ENCODE measurements at regions not wholly inside any gene's neighbourhood (a gene's known extent, or its start where the extent isn't known, plus 50 kb on each side); places are given as distances from the start of the nearest gene placed in this dataset.

DNA sequence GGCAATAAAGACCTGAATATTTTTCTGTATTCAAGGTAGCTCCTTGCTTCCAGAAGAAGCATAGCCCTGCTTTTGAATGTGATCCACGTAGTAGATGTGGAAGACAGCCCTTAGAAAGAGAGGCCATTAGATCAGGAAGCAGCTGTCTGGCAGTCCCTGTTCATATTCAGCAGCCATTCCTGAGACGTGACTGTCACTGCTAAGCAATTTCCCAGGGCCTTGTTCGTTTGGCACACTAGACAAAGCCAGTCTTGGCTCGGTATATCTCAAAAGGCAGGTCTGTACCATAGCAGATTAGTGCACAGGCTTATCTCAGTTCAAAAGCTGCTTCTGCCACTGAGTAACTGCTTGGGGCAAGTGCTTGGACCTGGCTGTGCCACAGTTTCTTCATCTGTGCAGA lies 287.8 kb upstream of the MCTP2 start:
- no peak for DNase-seq (ENCODE audit: low spot score in 2 of 2)
- intact Hi-C loops (cut with DNase I; ENCODE audit: low total_unique reads): no loop called here
- Histone ChIP-seq H3K27me3 (no peaks in the 10 kb centered on the region), H3K4me1 (no peaks in the 10 kb centered on the region), H3K4me3 (no peak overlapping the region), H3K9me3 (no peaks in the 10 kb centered on the region), H3K36me3 (no peaks in the 10 kb centered on the region), H3K27ac (no peak overlapping the region)
- no peak for TF ChIP-seq POLR2AphosphoS5 (IDR thresholded peaks at IDR 0.05)
- TF ChIP-seq POLR2A (IDR thresholded peaks at IDR 0.05): no peak
- TF ChIP-seq, protein P1, sequence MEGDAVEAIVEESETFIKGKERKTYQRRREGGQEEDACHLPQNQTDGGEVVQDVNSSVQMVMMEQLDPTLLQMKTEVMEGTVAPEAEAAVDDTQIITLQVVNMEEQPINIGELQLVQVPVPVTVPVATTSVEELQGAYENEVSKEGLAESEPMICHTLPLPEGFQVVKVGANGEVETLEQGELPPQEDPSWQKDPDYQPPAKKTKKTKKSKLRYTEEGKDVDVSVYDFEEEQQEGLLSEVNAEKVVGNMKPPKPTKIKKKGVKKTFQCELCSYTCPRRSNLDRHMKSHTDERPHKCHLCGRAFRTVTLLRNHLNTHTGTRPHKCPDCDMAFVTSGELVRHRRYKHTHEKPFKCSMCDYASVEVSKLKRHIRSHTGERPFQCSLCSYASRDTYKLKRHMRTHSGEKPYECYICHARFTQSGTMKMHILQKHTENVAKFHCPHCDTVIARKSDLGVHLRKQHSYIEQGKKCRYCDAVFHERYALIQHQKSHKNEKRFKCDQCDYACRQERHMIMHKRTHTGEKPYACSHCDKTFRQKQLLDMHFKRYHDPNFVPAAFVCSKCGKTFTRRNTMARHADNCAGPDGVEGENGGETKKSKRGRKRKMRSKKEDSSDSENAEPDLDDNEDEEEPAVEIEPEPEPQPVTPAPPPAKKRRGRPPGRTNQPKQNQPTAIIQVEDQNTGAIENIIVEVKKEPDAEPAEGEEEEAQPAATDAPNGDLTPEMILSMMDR (IDR thresholded peaks at IDR 0.05): no peak

DNA sequence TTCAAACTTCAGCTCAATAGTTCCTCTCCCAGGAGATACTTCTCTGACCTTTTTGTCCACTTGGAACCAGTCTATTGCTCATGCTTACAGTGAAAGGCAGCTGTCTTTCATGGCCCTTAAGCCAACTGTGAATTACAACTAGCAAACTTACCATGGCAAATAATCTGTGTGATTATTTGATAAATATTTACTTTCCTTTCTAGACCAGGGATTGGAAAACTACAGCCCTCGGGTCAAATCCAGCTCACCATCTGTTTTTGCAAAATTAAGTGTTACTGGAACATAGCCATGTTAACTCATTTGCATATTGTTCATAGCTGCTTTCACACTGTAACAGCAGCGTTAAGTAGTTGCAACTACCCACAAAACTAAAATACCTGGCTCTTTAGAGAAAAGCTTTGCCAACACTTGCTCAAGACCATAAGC lies 289.1 kb upstream of the MCTP2 start:
- TF ChIP-seq POLR2AphosphoS5 (IDR thresholded peaks at IDR 0.05): no peak
- TF ChIP-seq, protein P1 (IDR thresholded peaks at IDR 0.05): no peak
- no peak for TF ChIP-seq POLR2A (IDR thresholded peaks at IDR 0.05)
- no peak overlapping the region for H3K4me3 ChIP-seq
- no peaks in the 10 kb centered on the region for H3K36me3 ChIP-seq
- H3K27me3 ChIP-seq: no peaks in the 10 kb centered on the region
- intact Hi-C loops (cut with DNase I; ENCODE audit: low total_unique reads): no loop called here
- no peak overlapping the region for H3K27ac ChIP-seq
- no peaks in the 10 kb centered on the region for H3K9me3 ChIP-seq
- no peaks in the 10 kb centered on the region for H3K4me1 ChIP-seq
- no peak for DNase-seq (ENCODE audit: low spot score in 2 of 2)

DNA sequence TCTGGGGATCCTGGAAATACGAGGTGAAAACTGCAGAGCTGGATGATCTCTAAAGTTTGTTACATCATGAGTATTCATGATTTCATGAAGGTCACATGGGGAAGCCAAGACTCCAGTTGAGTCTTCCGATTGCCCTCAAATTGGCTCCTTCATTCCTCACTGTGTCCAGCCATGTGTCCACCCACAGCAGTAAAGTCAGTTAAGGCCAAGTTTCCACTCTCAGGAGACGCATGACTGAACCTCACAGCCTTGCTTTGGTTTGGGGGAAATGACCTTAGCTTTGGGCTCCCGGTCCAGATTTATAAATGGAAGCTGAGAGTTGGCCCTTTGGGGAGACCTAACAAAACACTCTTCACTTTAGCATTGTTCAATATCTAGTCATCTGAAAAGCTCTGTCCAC lies 289.7 kb upstream of the MCTP2 start:
- Histone ChIP-seq H3K36me3 (no peaks in the 10 kb centered on the region), H3K27me3 (no peaks in the 10 kb centered on the region), H3K9me3 (no peaks in the 10 kb centered on the region), H3K4me3 (no peak overlapping the region), H3K27ac (no peak overlapping the region), H3K4me1 (no peaks in the 10 kb centered on the region)
- intact Hi-C loops (cut with DNase I; ENCODE audit: low total_unique reads): no loop called here
- no peak for DNase-seq (ENCODE audit: low spot score in 2 of 2)
- TF ChIP-seq, protein P1 (IDR thresholded peaks at IDR 0.05): no peak
- TF ChIP-seq POLR2AphosphoS5 (IDR thresholded peaks at IDR 0.05) (no peak), POLR2A (IDR thresholded peaks at IDR 0.05) (no peak)

DNA sequence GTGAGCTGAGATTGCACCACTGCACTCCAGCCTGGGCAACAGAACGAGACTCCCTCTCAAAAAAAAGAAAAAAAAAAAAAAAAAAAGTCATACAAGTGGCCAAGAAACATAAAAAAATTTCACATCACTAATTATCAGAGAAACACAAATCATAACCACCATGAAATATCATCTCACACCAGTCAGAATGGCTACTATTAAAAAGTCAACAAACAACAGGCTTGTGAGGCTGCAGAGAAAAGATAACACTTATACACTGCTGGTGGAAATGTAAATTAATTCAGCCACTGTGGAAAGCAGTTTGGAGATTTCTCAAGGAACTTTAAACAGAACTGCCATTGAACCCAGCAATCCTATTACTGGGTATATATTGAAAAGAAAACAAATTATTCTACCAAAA lies 291.1 kb upstream of the MCTP2 start:
- H3K4me3 ChIP-seq: no peak overlapping the region
- no peaks in the 10 kb centered on the region for H3K27me3 ChIP-seq
- H3K27ac ChIP-seq: no peak overlapping the region
- no peak for DNase-seq (ENCODE audit: low spot score in 2 of 2)
- no peaks in the 10 kb centered on the region for H3K36me3 ChIP-seq
- intact Hi-C loops (cut with DNase I; ENCODE audit: low total_unique reads): no loop called here
- H3K9me3 ChIP-seq: no peaks in the 10 kb centered on the region
- TF ChIP-seq, protein P1 (IDR thresholded peaks at IDR 0.05): no peak
- TF ChIP-seq POLR2A (IDR thresholded peaks at IDR 0.05) (no peak), POLR2AphosphoS5 (IDR thresholded peaks at IDR 0.05) (no peak)
- no peaks in the 10 kb centered on the region for H3K4me1 ChIP-seq

DNA sequence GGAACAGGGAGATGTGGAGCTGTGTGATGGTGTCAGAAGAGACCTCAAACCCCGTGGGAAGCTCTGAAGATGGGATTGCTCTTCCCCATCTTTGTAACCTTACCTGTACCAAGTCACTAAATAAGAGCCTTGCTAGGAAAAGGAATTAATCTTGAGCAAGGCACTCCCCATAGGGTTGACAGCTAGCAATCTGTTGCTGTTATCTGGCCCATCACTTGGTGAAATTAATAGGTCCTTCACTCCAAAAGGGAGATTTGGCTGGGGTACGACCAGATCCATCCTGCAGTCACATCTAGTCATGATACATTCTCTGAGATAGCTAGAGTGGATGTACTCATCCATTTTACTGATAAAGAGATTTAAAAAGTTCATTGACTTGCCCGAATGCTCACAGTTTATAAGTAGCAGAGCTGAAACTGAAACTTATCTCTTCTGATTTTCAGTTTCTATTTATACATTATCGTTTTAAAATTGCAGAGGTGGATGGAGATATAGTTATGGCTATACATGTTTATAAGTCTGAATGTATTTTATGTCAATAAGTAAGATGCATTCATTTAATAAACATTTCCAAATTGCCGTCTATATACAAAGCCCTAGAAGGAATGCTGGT lies 299.1 kb upstream of the MCTP2 start:
- TF ChIP-seq, protein P1 (IDR thresholded peaks at IDR 0.05): no peak
- no peak for TF ChIP-seq POLR2A (IDR thresholded peaks at IDR 0.05)
- TF ChIP-seq POLR2AphosphoS5 (IDR thresholded peaks at IDR 0.05): no peak
- no peaks in the 10 kb centered on the region for H3K9me3 ChIP-seq
- intact Hi-C loops (cut with DNase I; ENCODE audit: low total_unique reads): no loop called here
- H3K4me1 ChIP-seq: no peaks in the 10 kb centered on the region
- H3K4me3 ChIP-seq: no peak overlapping the region
- no peaks in the 10 kb centered on the region for H3K27me3 ChIP-seq
- no peak overlapping the region for H3K27ac ChIP-seq
- no peaks in the 10 kb centered on the region for H3K36me3 ChIP-seq
- DNase-seq (ENCODE audit: low spot score in 2 of 2): no peak
